Lower lobe of right lung (tissue), 2 donors: ENCODE measurements at regions not wholly inside any gene's neighbourhood (a gene's known extent, or its start where the extent isn't known, plus 50 kb on each side); places are given as distances from the start of the nearest gene placed in this dataset.

Experiments used
- ATAC-seq, 2 donors: fragments of 200-7000 bp; cut with Tn5 transposase; one replicate each; pipeline ENCODE4 v1.9.1; 2020 to 2022; ENCODE audit warnings: mild to moderate bottlenecking in 2 of 2, moderate library complexity in 2 of 2
- DNase-seq: peaks from one replicate; pipeline ENCODE4 v3.0.0-alpha.2; 2020
- H3K27ac ChIP-seq: fragments of 200-600 bp; one replicate; pipeline ENCODE4 v1.8.0; 2022
- H3K27me3 ChIP-seq: fragments of 200-600 bp; one replicate; pipeline ENCODE4 v1.8.0; 2022; ENCODE audit warnings: low read depth
- H3K36me3 ChIP-seq: fragments of 200-600 bp; one replicate; pipeline ENCODE4 v1.8.0; 2022; ENCODE audit warnings: mild to moderate bottlenecking
- H3K4me1 ChIP-seq: fragments of 200-600 bp; one replicate; pipeline ENCODE4 v1.8.0; 2022
- H3K4me3 ChIP-seq: fragments of 200-600 bp; one replicate; pipeline ENCODE4 v1.8.0; 2022; ENCODE audit warnings: mild to moderate bottlenecking
- H3K9me3 ChIP-seq: fragments of 200-600 bp; one replicate; pipeline ENCODE4 v1.8.0; 2022
- CTCF ChIP-seq: fragments of 200-600 bp; IDR thresholded peaks from one replicate; pipeline ENCODE4 v1.8.0; 2022; ENCODE audit warnings: antibody characterized with exemption, mild to moderate bottlenecking
- intact Hi-C: fragments of 100-400 bp; cut with DNase I; formaldehyde crosslinking; loops from one replicate; pipeline ENCODE4 v1.11.0; 2022
- donor health status: DM: no; HTN: yes; CAD: no; lungs with severe emphysema.

- Histone ChIP-seq H3K4me1 (no peaks in the 10 kb centered on the region), H3K36me3 (no peaks in the 10 kb centered on the region), H3K27ac (no peak overlapping the region), H3K27me3 (no peaks in the 10 kb centered on the region), H3K9me3 (peaks cover 4% of the 10 kb centered on the region), H3K4me3 (no peak overlapping the region)
- TF ChIP-seq CTCF: no peak
- DNase-seq (no peak), ATAC-seq (no peak)
- intact Hi-C loops: no loop called here
Measured at GRCh38 chr3:89971329-89971728, 863.9 kb downstream of the EPHA3 start.

GRCh38 chr3:89973156-89973555, 865.7 kb downstream of the EPHA3 start:
- no peak for ATAC-seq

GRCh38 chr3:89974903-89975519, 867.6 kb downstream of the EPHA3 start:
- no peak overlapping the region for H3K4me3 ChIP-seq
- H3K36me3 ChIP-seq: no peaks in the 10 kb centered on the region
- H3K4me1 ChIP-seq: no peaks in the 10 kb centered on the region
- TF ChIP-seq CTCF: no peak
- DNase-seq: no peak
- intact Hi-C loops: no loop called here
- no peak for ATAC-seq
- no peaks in the 10 kb centered on the region for H3K27me3 ChIP-seq
- H3K9me3 ChIP-seq: no peaks in the 10 kb centered on the region
- H3K27ac ChIP-seq: no peak overlapping the region

More at GRCh38 chr3:89973156-89973555, 865.7 kb downstream of the EPHA3 start:
- Histone ChIP-seq H3K36me3 (no peaks in the 10 kb centered on the region), H3K4me1 (no peaks in the 10 kb centered on the region), H3K27me3 (no peaks in the 10 kb centered on the region), H3K4me3 (no peak overlapping the region), H3K9me3 (no peaks in the 10 kb centered on the region), H3K27ac (no peak overlapping the region)
- no peak for TF ChIP-seq CTCF
- intact Hi-C loops: no loop called here
- DNase-seq: no peak

GRCh38 chr3:89983449-89983848, 876.0 kb downstream of the EPHA3 start:
- H3K4me3 ChIP-seq: no peak overlapping the region

GRCh38 chr3:90005281-90005847, 897.9 kb downstream of the EPHA3 start:
- no peak overlapping the region for H3K27ac ChIP-seq
- no peak for ATAC-seq
- no peaks in the 10 kb centered on the region for H3K36me3 ChIP-seq
- H3K9me3 ChIP-seq: no peaks in the 10 kb centered on the region
- no peaks in the 10 kb centered on the region for H3K27me3 ChIP-seq
- TF ChIP-seq CTCF: no peak
- peaks cover 5% of the 10 kb centered on the region for H3K4me1 ChIP-seq
- H3K4me3 ChIP-seq: no peak overlapping the region
- intact Hi-C loops: no loop called here
- DNase-seq: no peak

More at GRCh38 chr3:89983449-89983848, 876.0 kb downstream of the EPHA3 start:
- Histone ChIP-seq H3K9me3 (no peaks in the 10 kb centered on the region), H3K27me3 (no peaks in the 10 kb centered on the region), H3K4me1 (no peaks in the 10 kb centered on the region), H3K27ac (no peak overlapping the region), H3K36me3 (no peaks in the 10 kb centered on the region)
- no peak for TF ChIP-seq CTCF
- intact Hi-C loops: no loop called here
- no peak for ATAC-seq
- DNase-seq: no peak
